HepG2 (cell line): ENCODE measurements at regions not wholly inside any gene's neighbourhood (a gene's known extent, or its start where the extent isn't known, plus 50 kb on each side); places are given as distances from the start of the nearest gene placed in this dataset.

Experiments
- ATAC-seq: fragments of 200-7000 bp; cut with Tn5 transposase; 3 replicates; pipeline ENCODE4 v1.9.1; 2020; ENCODE audit warnings: mild to moderate bottlenecking, moderate library complexity
- BruUV-seq: library from RNA; stranded (reverse); fragments of 400-500 nt; replicated peaks from 2 replicates; lab custom pipeline; 2021; lab: Mats Ljungman, UMichigan
- CTCF ChIA-PET: fragments of 300-600 bp; formaldehyde crosslinking; extraction: SDS; loops from one replicate; lab custom pipeline; 2021; ENCODE audit warnings: low total read pairs, inconsistent platforms, low intra/inter-chr PET ratio; lab: Yijun Ruan, JAX
- POLR2A ChIA-PET: fragments of 350-600 bp; sonication (Branson Sonifier 250); formaldehyde crosslinking; loops from one replicate; lab custom pipeline; 2020; ENCODE audit warnings: antibody characterized with exemption, inconsistent platforms; lab: Yijun Ruan, JAX
- DNase-seq: peaks from one replicate; pipeline ENCODE4 v3.0.0-alpha.2; 2015; ENCODE audit warnings: low spot score
- FAIRE-seq: peaks from 3 replicates; lab custom pipeline; 2011; peaks lifted over from hg19 to GRCh38; lab: Jason Lieb, UNC
- H2AFZ ChIP-seq: one replicate; pipeline ENCODE4 v1.6.1; 2011; ENCODE audit warnings: low read length, inconsistent platforms
- H3K27ac ChIP-seq: fragments of 300-600 bp; 3 replicates; pipeline ENCODE4 v1.8.0; 2011; ENCODE audit warnings: mixed run types, mild to moderate bottlenecking, mixed read lengths, low read length, inconsistent platforms; ENCODE audit not compliant: insufficient read depth; ENCODE audit errors: extremely low read length
- H3K27me3 ChIP-seq, 2 experiments: fragments of 200-600 bp in 1 of 2; 2 replicates in 1 of 2; 3 replicates in 1 of 2; pipeline versions ENCODE4 v1.6.0 to v1.8.0; 2011; ENCODE audit warnings: low read length in 2 of 2, mild to moderate bottlenecking in 2 of 2, moderate library complexity in 2 of 2, inconsistent platforms in 1 of 2; ENCODE audit not compliant: insufficient read depth in 2 of 2, control insufficient read depth in 1 of 2
- H3K36me3 ChIP-seq, 2 experiments: fragments of 200-600 bp in 1 of 2; replicated peaks in 1 of 2; 2 replicates in 1 of 2; 3 replicates in 1 of 2; pipeline versions ENCODE4 v1.5.1 to v1.8.0; 2011; ENCODE audit warnings: low read length in 2 of 2, inconsistent platforms in 1 of 2; ENCODE audit not compliant: insufficient read depth in 2 of 2, control insufficient read depth in 1 of 2
- H3K4me1 ChIP-seq: 2 replicates; pipeline ENCODE4 v1.5.1; 2012; ENCODE audit warnings: low read length, inconsistent platforms; ENCODE audit not compliant: insufficient read depth
- H3K4me2 ChIP-seq: 2 replicates; pipeline ENCODE4 v1.6.0; 2011; ENCODE audit warnings: low read depth, low read length, inconsistent platforms
- H3K4me3 ChIP-seq, 3 experiments: fragments of 200-600 bp in 1 of 3; sonication (generic), shearing (Covaris generic) in 1 of 3; replicated peaks in 1 of 3; 2 replicates each; pipeline ENCODE4 v1.5.1; 2011 to 2016; ENCODE audit warnings: low read length in 3 of 3, inconsistent platforms in 2 of 3, low read depth in 2 of 3, mild to moderate bottlenecking in 2 of 3, control low read depth in 1 of 3, mixed read lengths in 1 of 3; ENCODE audit not compliant: insufficient read depth in 1 of 3
- H3K79me2 ChIP-seq: one replicate; pipeline ENCODE4 v1.6.1; 2011; ENCODE audit warnings: low read length, inconsistent platforms; ENCODE audit not compliant: insufficient read depth
- H3K9ac ChIP-seq: 2 replicates; pipeline ENCODE4 v1.6.0; 2011; ENCODE audit warnings: mild to moderate bottlenecking, low read depth, low read length, inconsistent platforms; ENCODE audit not compliant: insufficient read depth
- H3K9me3 ChIP-seq: 2 replicates; pipeline ENCODE4 v1.5.1; 2012; ENCODE audit warnings: mild to moderate bottlenecking, low read length
- H4K20me1 ChIP-seq: 2 replicates; pipeline ENCODE4 v1.6.0; 2011; ENCODE audit warnings: inconsistent platforms, mild to moderate bottlenecking, low read length, moderate library complexity; ENCODE audit not compliant: insufficient read depth
- AHDC1 ChIP-seq: sonication (generic); formaldehyde crosslinking; IDR thresholded peaks from 2 replicates; pipeline ENCODE4 v1.5.1; 2020; ENCODE audit warnings: mild to moderate bottlenecking, missing genetic modification reagents, borderline replicate concordance
- EHMT2 ChIP-seq: fragments of 200-600 bp; sonication (generic); IDR thresholded peaks from 2 replicates; pipeline ENCODE4 v1.7.0; 2017; ENCODE audit warnings: antibody characterized with exemption, low read depth, low read length, borderline replicate concordance
- GMEB1 ChIP-seq: sonication (generic); formaldehyde crosslinking; IDR thresholded peaks from 2 replicates; pipeline ENCODE4 v1.5.1; 2020; ENCODE audit warnings: missing genetic modification reagents, mild to moderate bottlenecking, borderline replicate concordance
- HNF4A ChIP-seq: sonication (generic); formaldehyde crosslinking; IDR thresholded peaks from 2 replicates; pipeline ENCODE4 v1.4.0; 2020; ENCODE audit warnings: missing genetic modification reagents
- HOXA7 ChIP-seq: sonication (generic); formaldehyde crosslinking; IDR thresholded peaks from 2 replicates; pipeline ENCODE4 v1.8.1; 2022; ENCODE audit warnings: mild to moderate bottlenecking, missing genetic modification reagents, moderate library complexity
- MZF1 ChIP-seq: sonication (generic); formaldehyde crosslinking; IDR thresholded peaks from 2 replicates; pipeline ENCODE4 v1.8.1; 2023; ENCODE audit warnings: mild to moderate bottlenecking, missing genetic modification reagents, borderline replicate concordance
- NFE2 ChIP-seq: sonication (generic); formaldehyde crosslinking; IDR thresholded peaks from 2 replicates; pipeline ENCODE4 v1.4.0; 2020; ENCODE audit warnings: missing genetic modification reagents
- PAXIP1 ChIP-seq: sonication (generic); formaldehyde crosslinking; conservative IDR thresholded peaks from 2 replicates; pipeline ENCODE4 v1.4.0; 2020; ENCODE audit warnings: mild to moderate bottlenecking, missing genetic modification reagents, moderate library complexity
- PTBP1 ChIP-seq: fragments of 200-400 bp; formaldehyde crosslinking; IDR thresholded peaks from 2 replicates; pipeline ENCODE4 v1.6.1; 2018; ENCODE audit warnings: low read length, low read depth; ENCODE audit not compliant: poor library complexity, severe bottlenecking
- SALL1 ChIP-seq: sonication (generic); formaldehyde crosslinking; IDR thresholded peaks from 2 replicates; pipeline ENCODE4 v1.8.0; 2022; ENCODE audit warnings: mild to moderate bottlenecking, missing genetic modification reagents
- TEAD2 ChIP-seq: sonication (generic); formaldehyde crosslinking; IDR thresholded peaks from 2 replicates; pipeline ENCODE4 v1.9.0; 2021; ENCODE audit warnings: missing genetic modification reagents
- ZMYM3 ChIP-seq: sonication (generic); formaldehyde crosslinking; IDR thresholded peaks from 2 replicates; pipeline ENCODE4 v1.5.1; 2020; ENCODE audit warnings: mild to moderate bottlenecking, missing genetic modification reagents
- ZNF30 ChIP-seq: sonication (generic); formaldehyde crosslinking; IDR thresholded peaks from 2 replicates; pipeline ENCODE4 v1.5.0; 2020; ENCODE audit warnings: mild to moderate bottlenecking, missing genetic modification reagents
- WGBS: methylation state at CpG from one replicate; pipeline ENCODE4 v1.1.6; 2017; ENCODE audit warnings: low lambda C conversion rate; 5-methylcytosine and 5-hydroxymethylcytosine counted together
- in situ Hi-C: cut with HindIII; loops from 2 replicates; pipeline ENCODE4 v1.10.0; 2017; ENCODE audit warnings: low pct_unique_long_range_greater_than_20kb; ENCODE audit not compliant: extremely low pct_ligation_motif_present
- intact Hi-C: fragments of 100-400 bp; cut with micrococcal nuclease; formaldehyde crosslinking; loops from one replicate; pipeline ENCODE4 v1.10.0; 2022; ENCODE audit not compliant: unreplicated experiment

GRCh38 chr16:50450957-50451356 is 82.2 kb upstream of the BRD7 start:
- no peak overlapping the region for H2AFZ ChIP-seq
- H3K9ac ChIP-seq: no peak overlapping the region
- no peaks in the 10 kb centered on the region for H3K9me3 ChIP-seq
- ATAC-seq (peak; percentile 8; the same call in 1 of the 3 replicates), FAIRE-seq (no peak), DNase-seq (peak; percentile 30)
- no peaks in the 10 kb centered on the region for H4K20me1 ChIP-seq
- no peak overlapping the region for H3K4me3 ChIP-seq
- no peaks in the 10 kb centered on the region for H3K79me2 ChIP-seq
- CTCF ChIA-PET: no interaction called here
- no peaks in the 10 kb centered on the region for H3K27me3 ChIP-seq
- 46% methylated on average over 4 of the region's 4 CpGs for WGBS
- no TSS peak for BruUV-seq
- H3K36me3 ChIP-seq: no peaks in the 10 kb centered on the region
- peaks cover 46% of the 10 kb centered on the region for H3K4me1 ChIP-seq
- H3K4me2 ChIP-seq: 0 out of 2 replicates have a peak overlapping the region, but pooled peaks have one; percentile 2
- intact Hi-C loops: no loop called here
- POLR2A ChIA-PET: interaction anchor here (1.0 to 1.4 kb wide), 3 partner anchors 9 to 88 kb away, joined by 4 to 5 read pairs (median 5); no protein-coding TSS in a partner anchor
- in situ Hi-C loops: no loop called here
- H3K27ac ChIP-seq: no peak overlapping the region
- TF ChIP-seq HOXA7 (CRISPR knock-in tag) (no peak), TEAD2 (no peak), HNF4A (CRISPR knock-in tag) (peak; percentile 37; the same call in 1 of the 2 replicates), ZNF30 (CRISPR knock-in tag) (no peak), NFE2 (no peak), SALL1 (CRISPR knock-in tag) (0 out of 2 replicates have a peak, but pooled peaks have one; percentile 21), PAXIP1 (CRISPR knock-in tag) (0 out of 2 replicates have a peak, but pooled peaks have one; percentile 19), MZF1 (0 out of 2 replicates have a peak, but pooled peaks have one; percentile 8), ZMYM3 (CRISPR knock-in tag) (peak; percentile 79), PTBP1 (no peak), EHMT2 (0 out of 2 replicates have a peak, but pooled peaks have one; percentile 62), AHDC1 (CRISPR knock-in tag) (no peak), GMEB1 (CRISPR knock-in tag) (no peak)
